Activated T-helper 17 cell treated with anti-CD3 and anti-CD28 coated beads, Interleukin-2, amount 50 U/mL, for 72 hours (primary cell): ENCODE measurements at regions not wholly inside any gene's neighbourhood (a gene's known extent, or its start where the extent isn't known, plus 50 kb on each side); places are given as distances from the start of the nearest gene placed in this dataset.
A peak's percentile ranks its signal among the peaks of the same experiment; 100 is the strongest.

Source experiments
- ATAC-seq: fragments of 150-1000 bp; cut with Tn5 transposase; replicated peaks from 2 replicates; pipeline ENCODE4 v1.10.0; 2021; ENCODE audit warnings: mild to moderate bottlenecking, moderate library complexity
- H3K27ac Mint-ChIP-seq: one replicate; pipeline ENCODE4 v1.8.0; 2022; ENCODE audit warnings: mixed read lengths
- H3K27me3 Mint-ChIP-seq: one replicate; pipeline ENCODE4 v1.8.0; 2022; ENCODE audit warnings: mixed read lengths
- H3K36me3 Mint-ChIP-seq: one replicate; pipeline ENCODE4 v1.8.0; 2022; ENCODE audit warnings: low read depth, mild to moderate bottlenecking, mixed read lengths
- H3K4me1 Mint-ChIP-seq: one replicate; pipeline ENCODE4 v1.8.0; 2022; ENCODE audit warnings: mixed read lengths
- H3K4me3 Mint-ChIP-seq: one replicate; pipeline ENCODE4 v1.8.0; 2022; ENCODE audit warnings: mild to moderate bottlenecking, mixed read lengths
- H3K9me3 Mint-ChIP-seq: one replicate; pipeline ENCODE4 v1.8.0; 2022; ENCODE audit warnings: mixed read lengths

DNA sequence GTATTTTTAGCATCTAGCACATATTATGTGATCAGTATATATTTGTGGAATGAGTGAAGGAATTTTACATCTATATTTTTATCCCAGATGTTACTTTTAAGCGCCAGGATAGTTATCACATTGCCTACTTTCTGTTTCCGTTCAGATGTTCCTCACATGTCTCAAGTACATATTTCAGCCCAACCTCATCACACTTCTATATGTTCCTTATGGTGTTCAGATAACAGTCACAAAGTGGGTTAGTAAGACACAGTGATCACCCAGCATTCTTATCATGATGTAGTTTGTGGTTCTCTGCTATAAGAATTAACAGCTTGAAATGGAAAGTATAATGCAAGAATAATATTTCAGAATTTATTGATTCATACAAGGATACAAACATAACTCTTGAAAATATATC is 170.0 kb upstream of the RASA1 start:
- Mint-ChIP-seq H3K27me3 (no peaks in the 10 kb centered on the region), H3K9me3 (no peaks in the 10 kb centered on the region), H3K4me3 (no peak overlapping the region), H3K27ac (no peak overlapping the region), H3K4me1 (peaks cover 4% of the 10 kb centered on the region), H3K36me3 (no peaks in the 10 kb centered on the region)
- ATAC-seq: no peak

DNA sequence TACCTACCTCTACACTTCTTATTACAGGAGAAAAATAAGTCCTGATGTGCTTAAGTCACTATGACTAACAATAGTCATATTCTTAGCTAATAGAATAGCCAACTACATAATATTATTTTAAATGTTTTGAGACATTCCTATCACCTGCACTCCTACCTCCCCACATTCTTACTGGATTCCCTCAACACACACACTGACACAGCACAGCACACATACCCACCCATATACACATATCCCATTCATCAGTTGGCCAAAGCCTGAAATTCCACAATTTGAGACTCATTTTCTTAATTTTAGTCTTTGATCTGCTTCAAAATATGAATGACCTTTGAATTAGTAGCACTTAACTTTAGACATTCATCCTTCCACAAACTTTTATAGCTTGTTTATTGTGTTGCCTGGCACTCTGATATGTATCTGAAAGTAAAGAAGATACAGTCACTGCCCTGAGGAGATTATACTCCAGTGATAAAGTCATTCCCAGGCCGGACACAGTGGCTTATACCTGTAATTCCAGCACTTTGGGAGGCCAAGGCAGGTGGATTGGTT is 168.3 kb upstream of the RASA1 start:
- Mint-ChIP-seq H3K4me1 (peaks cover under 1% of the 10 kb centered on the region), H3K27ac (no peak overlapping the region), H3K4me3 (no peak overlapping the region), H3K36me3 (no peaks in the 10 kb centered on the region), H3K27me3 (no peaks in the 10 kb centered on the region), H3K9me3 (no peaks in the 10 kb centered on the region)
- ATAC-seq: no peak

DNA sequence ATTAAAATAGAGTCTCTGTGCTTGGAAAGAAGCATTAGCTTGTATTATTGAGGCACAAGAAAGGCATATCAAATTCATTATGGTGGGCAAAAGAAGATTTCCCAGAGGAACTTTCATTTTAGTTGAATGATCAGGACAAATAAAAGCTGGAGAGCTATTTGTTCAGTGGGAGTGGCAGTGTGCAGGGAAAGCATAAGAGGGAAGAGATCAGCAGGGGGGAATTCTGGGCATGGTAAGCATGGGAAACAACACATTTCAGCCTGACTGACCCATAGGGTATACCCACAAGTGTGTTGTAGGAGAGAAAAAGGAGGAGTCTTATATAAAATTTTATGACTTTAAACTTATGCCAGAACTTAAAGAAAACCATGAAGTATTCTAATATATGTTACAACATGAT is 167.7 kb upstream of the RASA1 start:
- no peak for ATAC-seq
- no peak overlapping the region for H3K4me3 Mint-ChIP-seq
- H3K36me3 Mint-ChIP-seq: no peaks in the 10 kb centered on the region
- no peak overlapping the region for H3K27ac Mint-ChIP-seq
- H3K9me3 Mint-ChIP-seq: no peaks in the 10 kb centered on the region
- H3K27me3 Mint-ChIP-seq: no peaks in the 10 kb centered on the region
- no peaks in the 10 kb centered on the region for H3K4me1 Mint-ChIP-seq

DNA sequence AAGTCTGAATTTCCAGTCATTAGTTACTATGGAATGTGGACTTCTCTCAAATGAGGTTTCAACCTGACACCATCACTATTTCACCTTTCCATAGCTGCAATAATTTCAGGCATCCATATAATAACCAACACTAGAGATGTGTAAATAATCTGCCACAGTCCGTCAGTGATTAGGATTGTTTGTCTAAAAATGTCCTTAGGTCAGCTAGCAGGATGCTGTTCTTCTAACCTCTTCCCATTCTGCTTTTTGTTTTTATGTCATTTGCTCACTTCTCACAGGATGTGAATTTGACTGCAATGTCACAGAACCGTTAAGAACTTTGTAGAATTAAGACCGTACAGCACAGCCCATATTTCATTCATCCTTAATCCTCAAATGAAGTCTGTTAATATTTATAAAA is 166.4 kb upstream of the RASA1 start:
- Mint-ChIP-seq H3K4me1 (no peaks in the 10 kb centered on the region), H3K9me3 (peaks cover 3% of the 10 kb centered on the region), H3K27me3 (no peaks in the 10 kb centered on the region), H3K4me3 (no peak overlapping the region), H3K27ac (no peak overlapping the region), H3K36me3 (no peaks in the 10 kb centered on the region)
- no peak for ATAC-seq

DNA sequence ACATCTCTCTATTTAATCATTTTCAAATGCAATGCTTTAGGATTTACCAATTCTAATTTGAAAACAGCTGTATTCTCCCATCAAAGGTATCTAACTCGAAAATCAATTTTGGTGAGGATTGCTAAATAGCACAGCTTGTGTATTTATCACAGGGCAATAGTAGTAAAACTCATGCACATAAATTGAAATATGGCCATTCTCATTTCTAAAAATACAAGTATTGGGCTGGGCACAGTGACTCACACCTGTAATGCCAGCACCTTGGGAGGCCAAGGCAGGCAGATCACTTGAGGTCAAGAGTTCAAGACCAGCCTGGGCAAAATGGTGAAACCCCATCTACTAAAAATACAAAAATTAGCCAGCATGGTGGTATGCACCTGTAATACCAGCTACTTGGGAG is 164.8 kb upstream of the RASA1 start:
- Mint-ChIP-seq H3K4me1 (no peaks in the 10 kb centered on the region), H3K9me3 (peaks cover 3% of the 10 kb centered on the region), H3K27ac (no peak overlapping the region), H3K4me3 (no peak overlapping the region), H3K36me3 (no peaks in the 10 kb centered on the region), H3K27me3 (no peaks in the 10 kb centered on the region)
- ATAC-seq: no peak

DNA sequence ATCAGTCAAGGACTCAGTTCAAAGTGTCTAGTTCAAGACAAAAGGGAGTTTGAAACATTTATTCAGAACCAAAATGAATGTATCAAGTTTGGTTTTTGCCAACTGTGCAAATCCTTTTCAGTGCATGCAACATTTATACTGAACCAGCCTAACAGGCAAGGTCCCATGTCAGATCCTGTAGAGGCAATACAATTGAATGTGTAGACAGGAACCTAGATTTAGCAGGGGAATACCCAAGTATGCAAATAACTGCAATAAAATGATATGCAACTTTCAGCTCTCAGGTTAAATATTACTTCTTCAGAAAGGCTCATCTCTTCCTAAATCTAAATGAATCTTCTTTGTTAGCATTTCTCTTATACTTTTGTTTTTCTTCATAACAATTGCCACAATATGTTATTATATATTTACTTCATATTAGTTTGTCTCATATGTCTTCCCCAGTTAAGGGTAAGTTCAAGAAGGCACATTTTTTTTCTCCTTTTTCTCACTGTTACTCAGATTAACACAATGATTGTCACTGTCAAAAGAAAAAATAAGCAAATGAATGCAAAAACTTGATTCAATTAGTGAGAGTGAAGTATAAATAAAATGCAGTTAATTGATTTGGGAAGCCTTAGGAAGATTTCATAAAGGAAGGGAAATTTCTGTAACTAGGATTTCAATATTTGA is 163.9 kb upstream of the RASA1 start:
- H3K9me3 Mint-ChIP-seq: peaks cover 3% of the 10 kb centered on the region
- H3K4me1 Mint-ChIP-seq: no peaks in the 10 kb centered on the region
- ATAC-seq: peak; percentile 70
- no peaks in the 10 kb centered on the region for H3K36me3 Mint-ChIP-seq
- H3K27me3 Mint-ChIP-seq: no peaks in the 10 kb centered on the region
- no peak overlapping the region for H3K4me3 Mint-ChIP-seq
- no peak overlapping the region for H3K27ac Mint-ChIP-seq

DNA sequence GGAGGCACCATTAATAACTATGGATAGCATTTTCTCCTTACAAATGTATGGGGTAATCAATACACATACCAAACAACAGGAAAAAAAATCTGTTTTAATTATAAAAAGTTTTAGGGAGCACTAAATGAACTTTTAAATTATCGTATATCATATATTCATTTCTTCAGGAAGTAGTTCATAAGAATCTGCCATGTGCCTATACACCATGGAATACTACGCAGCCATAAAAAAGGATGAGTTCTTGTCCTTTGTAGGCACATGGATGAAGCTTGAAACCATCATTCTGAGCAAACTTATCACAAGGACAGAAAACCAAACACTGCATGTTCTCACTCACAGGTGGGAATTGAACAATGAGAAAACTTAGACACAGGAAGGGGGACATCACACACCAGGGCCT is 162.1 kb upstream of the RASA1 start:
- ATAC-seq: no peak
- no peaks in the 10 kb centered on the region for H3K27me3 Mint-ChIP-seq
- H3K4me3 Mint-ChIP-seq: no peak overlapping the region
- no peak overlapping the region for H3K27ac Mint-ChIP-seq
- no peaks in the 10 kb centered on the region for H3K36me3 Mint-ChIP-seq
- peaks cover 3% of the 10 kb centered on the region for H3K9me3 Mint-ChIP-seq
- H3K4me1 Mint-ChIP-seq: no peaks in the 10 kb centered on the region

DNA sequence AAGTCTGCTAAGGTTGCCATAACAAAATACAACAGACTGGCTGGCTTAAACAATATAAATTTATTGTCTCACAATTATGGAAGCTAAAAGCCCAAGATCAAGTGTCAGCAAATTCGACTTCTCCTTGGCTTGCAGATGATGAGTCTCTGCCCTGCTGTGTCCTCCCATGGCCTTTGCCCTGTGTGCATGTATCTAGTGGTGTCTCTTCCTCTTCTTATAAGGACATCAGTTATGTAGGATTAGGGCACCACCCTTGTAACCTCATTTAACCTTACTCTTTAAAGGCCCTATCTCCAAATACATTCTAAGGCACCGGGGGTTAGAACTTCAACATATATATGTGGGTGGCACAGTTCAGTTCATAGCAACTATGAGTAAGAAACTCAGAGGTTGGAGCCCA is 157.9 kb upstream of the RASA1 start:
- Mint-ChIP-seq H3K9me3 (peaks cover 3% of the 10 kb centered on the region), H3K36me3 (no peaks in the 10 kb centered on the region), H3K4me3 (no peak overlapping the region), H3K27ac (no peak overlapping the region), H3K4me1 (no peaks in the 10 kb centered on the region), H3K27me3 (no peaks in the 10 kb centered on the region)
- ATAC-seq: no peak

DNA sequence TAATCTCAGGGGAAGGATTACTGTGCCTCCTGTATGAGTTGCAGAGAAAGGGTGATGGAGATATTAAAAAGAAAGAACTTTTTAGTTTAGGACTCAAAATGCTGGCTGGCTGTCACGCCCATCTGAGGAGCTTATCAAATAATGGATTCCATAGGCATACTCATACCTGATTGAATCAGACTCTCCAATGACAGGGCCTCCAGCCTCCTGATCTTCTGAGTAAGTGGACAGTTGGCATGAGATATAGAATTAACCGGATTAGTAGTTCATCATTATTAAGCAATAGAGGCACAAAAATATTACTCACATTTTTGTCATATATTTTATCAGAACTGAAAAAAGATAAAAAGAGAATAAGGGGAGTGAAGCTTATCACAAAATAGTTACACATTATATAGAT is 157.0 kb upstream of the RASA1 start:
- H3K9me3 Mint-ChIP-seq: no peaks in the 10 kb centered on the region
- H3K27me3 Mint-ChIP-seq: no peaks in the 10 kb centered on the region
- no peak overlapping the region for H3K4me3 Mint-ChIP-seq
- no peak overlapping the region for H3K27ac Mint-ChIP-seq
- H3K4me1 Mint-ChIP-seq: no peaks in the 10 kb centered on the region
- no peaks in the 10 kb centered on the region for H3K36me3 Mint-ChIP-seq
- no peak for ATAC-seq

DNA sequence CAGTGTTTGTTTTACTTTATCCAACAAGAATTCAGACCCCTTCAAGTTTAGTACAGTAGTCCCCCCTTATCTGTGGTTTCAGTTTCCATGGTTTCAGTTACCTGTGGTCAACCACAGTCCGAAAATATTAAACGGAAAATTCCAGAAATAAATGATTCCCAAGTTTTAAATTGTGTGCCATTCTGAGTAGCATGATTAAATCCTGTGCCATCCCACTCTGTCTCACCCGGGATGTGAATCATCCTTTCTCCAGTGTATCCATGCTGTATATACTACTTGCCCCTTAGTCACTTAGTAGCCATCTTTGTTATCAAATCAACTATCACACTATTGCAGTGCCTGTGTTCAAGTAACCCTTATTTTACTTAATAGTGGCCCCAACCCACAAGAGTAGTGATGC is 153.8 kb upstream of the RASA1 start:
- no peak overlapping the region for H3K4me3 Mint-ChIP-seq
- no peaks in the 10 kb centered on the region for H3K36me3 Mint-ChIP-seq
- H3K4me1 Mint-ChIP-seq: peaks cover 13% of the 10 kb centered on the region
- H3K9me3 Mint-ChIP-seq: no peaks in the 10 kb centered on the region
- H3K27ac Mint-ChIP-seq: no peak overlapping the region
- no peaks in the 10 kb centered on the region for H3K27me3 Mint-ChIP-seq
- ATAC-seq: no peak

DNA sequence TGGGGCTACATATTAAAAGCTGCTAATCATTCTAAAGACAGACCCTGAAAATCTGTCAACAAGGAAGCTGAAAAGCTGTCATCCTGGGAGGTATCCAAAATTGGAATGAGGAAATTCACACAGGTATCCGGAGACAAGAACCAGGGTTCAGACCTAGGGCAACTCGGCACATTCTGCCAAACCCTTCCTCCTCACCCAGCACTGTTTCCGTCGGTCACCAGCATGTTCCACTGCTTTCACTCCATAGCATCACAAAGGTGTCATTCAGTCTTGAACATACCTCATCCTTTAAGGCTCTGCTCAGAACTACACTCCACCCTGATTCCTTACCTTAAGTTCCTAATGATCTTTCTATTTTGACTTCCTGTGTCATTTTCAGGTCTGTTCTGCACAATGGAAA is 153.1 kb upstream of the RASA1 start:
- no peak for ATAC-seq
- H3K4me1 Mint-ChIP-seq: peaks cover 13% of the 10 kb centered on the region

DNA sequence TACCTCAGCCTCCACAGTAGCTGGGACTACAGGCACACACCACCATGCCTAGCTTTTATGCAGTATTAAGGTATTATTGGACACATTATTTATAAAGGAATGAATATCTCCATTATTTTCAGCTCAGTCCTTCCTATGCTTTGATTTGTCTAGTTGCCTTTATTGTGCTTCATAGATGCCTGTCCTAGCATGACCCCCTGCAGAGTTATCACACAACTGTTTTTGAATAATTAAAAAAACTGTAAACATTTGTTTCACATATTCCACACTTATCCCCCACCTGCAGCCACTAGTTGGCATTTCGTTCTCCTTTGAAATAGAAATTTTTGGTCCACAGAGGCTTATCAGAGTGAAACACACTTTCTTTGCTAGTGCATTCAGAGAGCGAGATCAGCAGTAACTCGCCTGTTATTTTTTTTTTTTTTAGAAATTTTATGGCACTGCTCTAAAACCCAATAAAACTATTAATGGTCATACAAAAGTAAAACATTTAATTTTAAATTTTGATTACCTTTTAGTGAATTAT is 151.8 kb upstream of the RASA1 start:
- Mint-ChIP-seq H3K9me3 (no peaks in the 10 kb centered on the region), H3K4me1 (peaks cover 23% of the 10 kb centered on the region), H3K36me3 (no peaks in the 10 kb centered on the region), H3K27me3 (no peaks in the 10 kb centered on the region), H3K4me3 (no peak overlapping the region), H3K27ac (no peak overlapping the region)
- ATAC-seq: no peak

More for the DNA sequence above, 153.1 kb upstream of the RASA1 start:
- Mint-ChIP-seq H3K27ac (no peak overlapping the region), H3K36me3 (no peaks in the 10 kb centered on the region), H3K9me3 (no peaks in the 10 kb centered on the region), H3K4me3 (no peak overlapping the region), H3K27me3 (no peaks in the 10 kb centered on the region)

DNA sequence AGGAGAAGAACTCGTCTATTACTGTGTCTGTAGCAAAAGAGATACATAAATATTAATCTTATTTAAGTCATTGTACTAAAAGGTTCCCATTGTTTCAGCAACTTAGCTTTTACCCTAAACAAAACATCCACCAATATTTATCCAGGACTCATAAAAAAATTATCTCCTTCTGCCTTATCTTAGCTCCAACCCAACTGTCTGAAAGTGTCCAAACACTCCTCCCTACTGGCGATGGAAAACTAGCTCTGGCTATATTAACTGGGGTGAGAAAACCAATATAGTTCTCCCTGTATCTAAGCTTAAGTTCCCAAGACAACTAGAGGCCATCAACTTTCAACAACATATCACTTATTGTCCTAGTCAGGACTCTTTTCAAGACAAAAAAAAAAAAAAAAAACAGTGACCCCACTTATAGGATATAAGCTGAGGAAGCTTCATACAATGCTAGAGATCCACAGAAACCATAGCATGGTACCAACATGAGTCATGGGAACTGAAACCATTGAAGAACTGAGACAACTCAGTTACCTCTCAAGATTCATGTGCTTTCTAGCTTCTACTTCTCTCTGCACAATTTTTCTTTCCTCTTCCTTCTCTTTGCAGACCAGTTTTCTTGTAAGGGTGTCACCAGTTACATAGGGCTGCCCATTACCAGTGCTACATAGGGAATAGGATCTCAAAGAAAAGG is 150.7 kb upstream of the RASA1 start:
- Mint-ChIP-seq H3K27ac (peak overlapping the region; percentile 39), H3K27me3 (no peaks in the 10 kb centered on the region), H3K36me3 (no peaks in the 10 kb centered on the region), H3K4me1 (peaks cover 27% of the 10 kb centered on the region), H3K9me3 (no peaks in the 10 kb centered on the region), H3K4me3 (peak overlapping the region; percentile 41)
- ATAC-seq: peak; percentile 62

DNA sequence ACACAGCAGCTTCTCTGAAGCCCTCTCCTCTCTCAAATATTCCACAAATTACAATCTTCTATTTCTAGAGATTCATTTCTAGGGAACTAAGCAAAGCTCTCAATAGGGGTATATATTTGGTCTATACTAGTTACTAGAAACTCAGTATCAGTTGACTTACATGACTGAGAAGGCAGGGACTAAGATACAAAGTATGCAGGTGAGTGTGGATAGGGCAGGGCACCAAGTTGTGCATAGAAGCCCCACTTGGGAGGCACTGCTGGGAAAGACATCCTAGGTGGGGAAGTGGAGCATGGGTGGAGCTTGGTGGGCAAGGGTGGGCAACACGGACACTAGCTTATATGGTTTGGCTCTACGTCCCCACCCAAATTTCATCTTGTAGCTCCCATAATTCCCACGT is 148.1 kb upstream of the RASA1 start:
- H3K27ac Mint-ChIP-seq: peak overlapping the region; percentile 44
- no peak for ATAC-seq
- H3K9me3 Mint-ChIP-seq: no peaks in the 10 kb centered on the region
- H3K4me3 Mint-ChIP-seq: peak overlapping the region; percentile 46
- H3K27me3 Mint-ChIP-seq: no peaks in the 10 kb centered on the region
- no peaks in the 10 kb centered on the region for H3K36me3 Mint-ChIP-seq
- H3K4me1 Mint-ChIP-seq: peaks cover 34% of the 10 kb centered on the region
